RWPE1 (cell line): ENCODE measurements at regions not wholly inside any gene's neighbourhood (a gene's known extent, or its start where the extent isn't known, plus 50 kb on each side); places are given as distances from the start of the nearest gene placed in this dataset.
A peak's percentile ranks its signal among the peaks of the same experiment; 100 is the strongest.
"Not testable (repeated sequence)": the region's sequence is repeated elsewhere in the genome, so short reads cannot be mapped to it uniquely, and the experiment has no call there.

Source experiments
- CTCF ChIA-PET: fragments of 350-600 bp; sonication (Branson Sonifier 250); formaldehyde crosslinking; extraction: SDS; loops from one replicate; lab custom pipeline; 2021; lab: Yijun Ruan, JAX
- POLR2A ChIA-PET: fragments of 400-600 bp; formaldehyde crosslinking; extraction: SDS; loops from one replicate; lab custom pipeline; 2020; ENCODE audit warnings: antibody characterized with exemption; ENCODE audit not compliant: low non-redundant PET; lab: Yijun Ruan, JAX
- DNase-seq: peaks from one replicate; pipeline ENCODE4 v3.0.0; 2012; ENCODE audit warnings: low spot score
- H3K27ac ChIP-seq: fragments of 450-650 bp; 2 replicates; pipeline ENCODE4 v1.5.1; 2017
- CTCF ChIP-seq: fragments of 450-650 bp; conservative IDR thresholded peaks from 2 replicates; pipeline ENCODE4 v1.5.1; 2017; ENCODE audit warnings: low read depth, mild to moderate bottlenecking

GRCh38 chr18:29855637-29856036 lies 1186.9 kb downstream of the DSC3 start:
- ChIA-PET CTCF (interaction anchor here (0.6 kb wide), 1 partner anchor 1536 kb away, joined by 3 read pairs; no protein-coding TSS in a partner anchor), POLR2A (no interaction called here)
- DNase-seq, result no peak
- no peak overlapping the region for H3K27ac ChIP-seq
- TF ChIP-seq CTCF, result no peak

GRCh38 chr18:29853126-29853525 lies 1189.4 kb downstream of the DSC3 start:
- ChIA-PET POLR2A (no interaction called here), CTCF (interaction anchor here (0.6 to 0.7 kb wide), 2 partner anchors 408 to 985 kb away, joined by 3 to 4 read pairs; no protein-coding TSS in a partner anchor)
- DNase-seq, result no peak
- H3K27ac ChIP-seq, result no peak overlapping the region
- no peak for TF ChIP-seq CTCF

GRCh38 chr18:29849144-29849543 lies 1193.4 kb downstream of the DSC3 start:
- CTCF ChIA-PET, result interaction anchor here (0.6 kb wide), 1 partner anchor 8 kb away, joined by 3 read pairs; no protein-coding TSS in a partner anchor
- no peak for TF ChIP-seq CTCF
- H3K27ac ChIP-seq, result no peak overlapping the region
- POLR2A ChIA-PET, result no interaction called here
- DNase-seq, result no peak

- TF ChIP-seq CTCF, result no peak
- H3K27ac ChIP-seq, result no peak overlapping the region
- CTCF ChIA-PET, result interaction anchor here (0.6 kb wide), 1 partner anchor 8 kb away, joined by 3 read pairs; no protein-coding TSS in a partner anchor
- POLR2A ChIA-PET, result no interaction called here
- no peak for DNase-seq
Measured at GRCh38 chr18:29841631-29842030, 1200.9 kb downstream of the DSC3 start.

GRCh38 chr18:29840089-29840488 lies 1202.5 kb downstream of the DSC3 start:
- POLR2A ChIA-PET, result no interaction called here
- H3K27ac ChIP-seq, result no peak overlapping the region
- CTCF ChIA-PET, result no interaction called here
- DNase-seq, result peak; percentile 59
- TF ChIP-seq CTCF, result no peak

GRCh38 chr18:29838961-29839360 lies 1203.6 kb downstream of the DSC3 start:
- POLR2A ChIA-PET, H3K27ac ChIP-seq, DNase-seq, CTCF ChIA-PET: not testable (repeated sequence)

GRCh38 chr18:29838556-29838955 lies 1204.0 kb downstream of the DSC3 start:
- ChIA-PET POLR2A (no interaction called here), CTCF (no interaction called here)
- DNase-seq, result no peak
- TF ChIP-seq CTCF, result no peak
- H3K27ac ChIP-seq, result no peak overlapping the region
